EL (cell line): ENCODE measurements at regions not wholly inside any gene's neighbourhood (a gene's known extent, or its start where the extent isn't known, plus 50 kb on each side); places are given as distances from the start of the nearest gene placed in this dataset.
A peak's percentile ranks its signal among the peaks of the same experiment; 100 is the strongest.

ENCODE experiments used
- DNase-seq: peaks from one replicate; pipeline ENCODE4 v3.0.0-alpha.2; 2016

GRCh38 chr14:76607510-76607909 lies 153.8 kb upstream of the VASH1 start:
- DNase-seq, result no peak

DNA sequence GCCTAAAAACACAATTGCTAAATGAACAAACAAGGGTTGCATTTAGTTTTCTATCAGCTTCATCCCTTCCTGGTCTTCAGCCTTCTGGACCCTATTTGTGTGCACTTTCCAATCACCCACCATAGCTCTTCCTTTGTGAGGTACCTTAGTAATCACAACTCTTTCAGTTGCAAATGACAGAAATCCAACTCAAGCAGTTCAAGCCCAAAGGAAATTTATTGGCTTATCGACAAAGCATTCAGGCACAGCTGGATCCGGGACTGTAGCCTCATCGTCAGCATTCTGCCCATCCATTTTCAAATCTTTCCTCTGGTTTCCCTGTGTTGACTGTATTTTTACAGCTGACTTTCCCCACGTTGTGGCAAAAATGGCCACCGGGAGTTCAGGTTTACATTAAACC lies 148.6 kb upstream of the VASH1 start:
- DNase-seq, result no peak

DNA sequence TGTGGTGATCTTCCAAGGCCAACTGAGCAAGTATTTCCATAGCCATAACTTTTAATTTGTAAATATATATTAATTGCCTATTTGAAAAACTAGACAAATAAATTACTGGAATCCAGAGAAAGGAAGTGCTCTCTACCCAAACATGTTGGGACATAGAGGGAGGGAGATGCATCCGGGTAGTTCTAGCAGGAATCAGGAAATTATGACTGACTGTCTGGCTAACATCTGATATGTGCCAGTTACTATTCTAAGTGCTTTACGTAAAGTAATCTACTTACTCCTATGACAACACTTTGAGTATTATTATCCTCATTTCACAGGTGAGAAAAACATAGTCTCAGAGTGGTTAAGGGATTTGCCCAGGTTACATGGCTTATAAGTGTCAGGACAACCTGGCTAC lies 147.7 kb upstream of the VASH1 start:
- no peak for DNase-seq

- DNase-seq, result no peak
Measured at GRCh38 chr14:76615331-76615730, 145.9 kb upstream of the VASH1 start.

GRCh38 chr14:76617440-76617839 lies 143.8 kb upstream of the VASH1 start:
- DNase-seq, result no peak

- no peak for DNase-seq
Measured at GRCh38 chr14:76636602-76637001, 124.7 kb upstream of the VASH1 start.

- no peak for DNase-seq
Measured at GRCh38 chr14:76638841-76639240, 122.4 kb upstream of the VASH1 start.

- no peak for DNase-seq
Measured at GRCh38 chr14:76639606-76640229, 121.5 kb upstream of the VASH1 start.

DNA sequence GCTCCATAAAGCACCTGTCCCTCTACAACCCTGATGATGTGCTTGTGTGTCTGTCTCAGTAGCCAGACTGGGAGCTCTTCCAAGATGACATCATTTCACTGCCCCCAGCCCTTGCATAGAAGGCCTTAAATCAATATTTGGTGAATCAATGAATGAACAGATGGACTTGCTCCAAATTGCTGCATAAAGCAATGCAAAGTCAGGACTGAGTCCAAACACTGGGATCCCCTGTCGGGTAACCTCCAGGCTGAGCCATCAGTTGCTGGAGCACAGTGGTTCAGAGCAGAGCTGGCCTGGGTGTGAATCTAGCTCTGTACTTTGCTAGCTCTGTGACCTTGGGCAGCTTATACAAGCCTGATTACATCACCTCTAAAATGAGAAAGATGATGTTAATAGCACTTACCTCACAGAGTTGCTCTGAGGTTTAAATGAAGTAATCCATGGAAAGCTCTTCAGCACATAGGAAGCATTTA lies 120.3 kb upstream of the VASH1 start:
- DNase-seq, result no peak

DNA sequence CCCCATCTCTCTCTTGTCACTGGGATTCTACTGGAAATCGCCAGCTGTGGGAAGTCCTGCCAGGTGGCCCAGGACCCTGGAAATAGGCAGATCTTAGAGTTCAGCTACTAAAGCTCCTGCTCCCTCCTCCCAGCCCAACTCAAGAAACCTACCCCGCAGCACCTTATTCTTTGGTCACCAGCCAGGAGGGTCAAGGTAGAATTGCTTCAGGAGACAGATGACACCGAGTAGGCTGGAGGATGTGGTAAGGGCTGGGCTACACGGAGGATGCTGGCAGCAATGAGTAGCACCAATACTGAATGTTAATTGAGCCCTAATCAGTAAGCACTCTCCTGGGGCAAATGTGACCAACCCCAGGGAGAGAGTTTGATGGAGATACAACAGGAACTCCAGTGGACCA lies 119.7 kb upstream of the VASH1 start:
- no peak for DNase-seq

DNA sequence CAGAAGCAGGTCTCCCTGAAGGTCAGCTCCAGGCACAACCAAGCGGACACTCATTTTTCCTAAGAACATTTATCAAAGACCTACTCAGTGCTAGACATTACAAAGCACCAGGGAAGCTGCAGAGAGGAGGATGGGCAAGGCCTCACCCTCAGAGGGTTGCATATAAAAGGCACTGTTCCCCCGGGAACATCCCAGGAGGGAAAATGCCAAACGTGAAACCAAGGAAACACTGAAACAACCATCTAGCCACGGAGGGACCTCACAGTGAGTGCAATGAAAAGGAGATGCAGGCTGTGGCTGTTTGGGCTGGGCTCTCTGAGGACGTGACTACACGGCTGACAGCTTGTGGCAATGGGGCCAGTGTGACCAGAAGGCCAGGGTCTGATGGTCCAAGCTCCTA lies 117.4 kb upstream of the VASH1 start:
- no peak for DNase-seq

DNA sequence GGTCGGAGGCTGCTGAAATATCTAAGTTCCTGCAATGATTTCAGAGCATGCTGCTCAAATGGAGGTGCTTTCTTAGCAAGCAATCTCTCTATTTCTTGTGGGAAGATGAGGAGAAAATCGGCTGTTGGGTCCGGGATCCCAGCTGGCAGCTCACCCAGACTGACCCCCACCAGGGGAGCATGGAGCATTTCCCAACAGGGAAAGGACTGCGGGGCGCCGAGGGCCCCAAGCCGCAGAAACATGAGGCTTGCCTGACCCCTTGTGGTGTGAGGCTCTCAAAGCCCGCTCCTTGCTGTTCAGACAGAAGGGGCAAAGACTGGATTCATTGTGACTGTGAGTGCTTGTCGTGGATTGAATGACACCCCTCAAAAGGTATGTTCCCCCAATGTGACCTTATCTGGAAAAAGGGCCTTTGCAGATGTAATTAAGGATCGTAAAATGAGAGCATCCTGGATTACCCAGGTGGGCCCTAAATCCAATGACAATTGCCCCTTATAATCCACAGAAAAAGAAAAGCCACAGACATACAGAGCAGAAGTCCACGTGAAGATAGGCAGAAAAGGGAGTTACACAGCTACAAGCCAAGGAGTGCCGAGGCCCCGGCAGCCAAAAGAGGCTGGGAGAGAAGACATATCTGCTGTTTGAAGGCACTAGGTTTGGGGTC lies 116.3 kb upstream of the VASH1 start:
- peak; percentile 36 for DNase-seq

DNA sequence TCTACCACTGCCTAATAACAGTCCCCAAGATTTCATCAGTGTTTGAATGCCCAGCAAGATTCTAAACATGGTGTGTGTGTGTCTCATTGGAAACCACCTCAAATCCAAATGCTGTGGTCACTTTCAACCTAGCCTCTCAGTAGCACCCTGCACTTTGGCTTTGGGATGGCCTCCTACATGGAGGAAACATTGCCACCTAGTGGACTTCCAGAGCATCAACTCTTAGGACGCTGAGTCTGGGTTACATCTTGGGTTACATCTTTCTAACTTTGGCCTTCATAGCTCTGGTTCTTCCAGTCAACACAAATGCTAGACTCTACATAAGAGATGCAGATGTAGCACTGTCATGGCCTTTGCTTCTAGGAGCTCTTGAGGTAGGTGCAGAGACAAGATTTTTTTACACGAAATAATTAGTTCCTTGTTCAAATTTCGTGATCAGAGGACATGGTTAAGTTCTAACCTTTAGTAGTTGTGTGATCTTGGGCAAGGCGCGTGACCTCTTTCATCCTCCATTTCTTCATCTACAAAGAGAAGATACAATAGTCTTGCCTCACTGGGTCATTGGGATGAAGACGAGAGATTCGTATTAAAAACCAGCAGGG lies 113.5 kb upstream of the VASH1 start:
- peak; percentile 45 for DNase-seq

- DNase-seq, result no peak
Measured at GRCh38 chr14:76651410-76652055, 109.7 kb upstream of the VASH1 start.

GRCh38 chr14:76653875-76654572 lies 107.2 kb upstream of the VASH1 start:
- DNase-seq, result no peak

DNA sequence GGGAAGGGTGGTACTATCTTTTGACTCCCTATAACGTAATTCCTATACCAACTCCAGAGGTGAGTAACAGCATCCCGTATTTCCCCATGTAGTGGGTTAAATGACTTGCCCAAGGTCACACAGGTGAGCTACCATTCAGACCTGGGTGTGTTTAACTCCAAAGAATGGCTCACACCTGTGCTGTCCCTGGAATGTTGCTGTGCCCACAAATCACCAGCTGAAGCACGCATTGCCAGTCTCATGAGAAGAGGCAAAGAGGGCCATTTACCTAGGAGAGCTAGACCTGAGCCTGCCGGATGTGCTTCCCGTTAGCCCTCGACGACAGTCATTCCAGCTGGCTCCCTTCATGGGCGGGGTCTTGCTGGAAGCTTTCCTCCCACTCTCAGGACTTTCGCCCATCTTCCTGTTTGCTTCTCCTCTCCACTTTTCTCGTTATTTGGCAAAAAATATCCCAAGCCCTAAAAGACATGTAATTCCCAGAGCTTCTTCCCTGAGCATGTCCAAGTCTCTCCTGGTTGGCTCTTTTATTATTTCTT lies 106.6 kb upstream of the VASH1 start:
- no peak for DNase-seq

DNA sequence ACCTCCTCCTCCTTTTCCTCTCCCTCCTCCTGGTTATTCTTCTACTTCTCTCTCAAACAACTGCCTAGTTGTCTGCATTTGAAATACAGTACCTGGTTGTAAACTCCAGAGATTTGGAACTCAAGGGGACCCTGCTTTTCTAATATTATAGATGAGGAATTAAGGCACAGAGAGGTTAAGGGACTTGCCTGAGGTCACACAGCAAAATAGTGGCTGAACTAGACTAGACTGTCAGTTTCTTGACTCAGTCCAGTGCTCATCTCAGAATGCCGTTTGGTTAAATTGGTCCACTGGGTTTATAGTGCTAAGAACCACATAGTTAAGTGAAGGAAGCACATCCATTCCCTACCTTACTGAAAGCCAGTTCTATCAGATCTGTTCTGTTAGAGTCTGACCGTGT lies 105.9 kb upstream of the VASH1 start:
- no peak for DNase-seq

DNA sequence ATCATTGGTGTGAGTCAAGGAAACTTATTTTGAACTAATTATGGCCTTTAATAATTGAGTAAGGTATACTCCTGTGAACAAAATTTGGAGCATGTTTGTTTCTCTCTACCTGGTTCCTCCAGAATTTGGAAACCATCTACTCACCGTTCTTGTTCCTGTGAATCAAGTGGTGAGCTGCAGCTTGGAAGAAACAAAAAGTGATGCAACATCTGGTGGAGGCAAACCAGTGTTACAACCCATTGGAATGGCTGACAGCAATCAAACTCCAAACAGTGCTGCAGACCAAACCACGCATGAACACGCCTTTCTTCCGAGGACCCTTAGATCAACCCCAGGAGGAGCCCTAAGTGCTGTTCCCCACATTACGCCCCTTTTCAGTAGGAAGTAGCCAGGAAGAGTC lies 104.7 kb upstream of the VASH1 start:
- no peak for DNase-seq

DNA sequence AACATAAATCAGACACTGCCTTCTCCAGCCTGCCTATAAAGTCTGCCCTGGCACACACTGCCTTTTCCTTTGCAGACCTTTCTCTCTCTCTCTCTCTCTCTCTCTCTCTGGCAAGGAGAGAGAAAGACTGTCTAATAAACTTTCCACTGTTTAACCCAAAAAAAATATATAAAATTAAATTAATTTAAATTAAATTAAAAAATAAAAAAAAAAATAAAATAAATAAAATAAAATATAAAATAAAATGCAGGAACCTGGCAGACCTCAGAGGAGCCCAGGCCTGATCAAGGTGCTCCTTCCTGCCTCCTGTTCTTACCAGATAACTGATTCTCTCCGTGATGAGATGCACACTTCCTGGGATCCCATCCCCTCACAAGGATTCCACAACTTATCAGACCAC lies 103.9 kb upstream of the VASH1 start:
- DNase-seq, result no peak

- DNase-seq, result no peak
Measured at GRCh38 chr14:76657846-76658245, 103.4 kb upstream of the VASH1 start.

DNA sequence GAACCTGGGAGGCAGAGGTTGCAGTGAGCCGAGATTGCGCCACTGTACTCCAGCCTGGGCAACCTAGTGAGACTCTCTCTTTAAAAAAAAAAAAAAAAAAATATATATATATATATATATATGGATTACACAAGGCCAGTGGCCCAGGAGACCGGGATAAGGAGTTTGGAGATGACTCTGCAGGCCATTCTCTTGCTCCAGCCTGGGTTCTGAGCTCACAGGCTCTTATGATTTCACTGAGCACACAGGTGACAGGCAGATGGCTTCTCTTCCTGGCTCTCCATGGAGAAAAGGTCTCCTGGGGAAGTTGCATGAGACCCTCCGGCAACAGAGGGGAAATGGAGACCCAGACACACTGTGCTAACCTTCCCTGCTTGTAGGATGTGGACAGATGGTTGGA lies 98.7 kb upstream of the VASH1 start:
- DNase-seq, result no peak

- no peak for DNase-seq
Measured at GRCh38 chr14:76664790-76665189, 96.5 kb upstream of the VASH1 start.

- DNase-seq, result no peak
Measured at GRCh38 chr14:76666746-76667145, 94.5 kb upstream of the VASH1 start.
